ENCODE measurements at regions not wholly inside any gene's neighbourhood (a gene's known extent, or its start where the extent isn't known, plus 50 kb on each side); places are given as distances from the start of the nearest gene placed in this dataset.
A peak's percentile ranks its signal among the peaks of the same experiment; 100 is the strongest.

DNA sequence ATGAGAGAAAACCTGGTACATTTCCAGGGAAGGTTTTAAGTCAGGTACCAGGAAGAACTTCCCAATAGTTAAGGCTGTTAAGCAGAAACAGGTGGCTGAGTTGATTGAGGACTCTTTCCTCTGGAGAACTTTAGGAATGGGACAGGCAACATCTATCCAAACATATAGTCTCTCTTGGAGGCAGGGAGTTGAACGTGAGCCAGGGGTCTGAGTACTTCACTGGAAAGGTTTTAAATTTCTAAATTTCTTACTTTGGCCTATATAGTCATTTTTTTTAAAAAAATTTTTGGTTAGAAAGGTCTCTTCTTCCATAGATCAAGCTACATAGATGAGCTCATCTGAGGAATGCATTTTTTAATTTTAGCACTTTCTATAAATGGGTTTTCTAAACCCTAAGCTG lies 261.4 kb upstream of the TCF4 start:
- TF ChIP-seq ZNF565 (CRISPR knock-in tag; conservative IDR thresholded peaks at IDR 0.05; ENCODE audit: low read depth): no peak
- TF ChIP-seq SNAI2 (CRISPR knock-in tag; IDR thresholded peaks at IDR 0.05): no peak
- TF ChIP-seq TOX (CRISPR knock-in tag; IDR thresholded peaks at IDR 0.05; ENCODE audit: borderline replicate concordance): no peak
- TF ChIP-seq, protein P1, sequence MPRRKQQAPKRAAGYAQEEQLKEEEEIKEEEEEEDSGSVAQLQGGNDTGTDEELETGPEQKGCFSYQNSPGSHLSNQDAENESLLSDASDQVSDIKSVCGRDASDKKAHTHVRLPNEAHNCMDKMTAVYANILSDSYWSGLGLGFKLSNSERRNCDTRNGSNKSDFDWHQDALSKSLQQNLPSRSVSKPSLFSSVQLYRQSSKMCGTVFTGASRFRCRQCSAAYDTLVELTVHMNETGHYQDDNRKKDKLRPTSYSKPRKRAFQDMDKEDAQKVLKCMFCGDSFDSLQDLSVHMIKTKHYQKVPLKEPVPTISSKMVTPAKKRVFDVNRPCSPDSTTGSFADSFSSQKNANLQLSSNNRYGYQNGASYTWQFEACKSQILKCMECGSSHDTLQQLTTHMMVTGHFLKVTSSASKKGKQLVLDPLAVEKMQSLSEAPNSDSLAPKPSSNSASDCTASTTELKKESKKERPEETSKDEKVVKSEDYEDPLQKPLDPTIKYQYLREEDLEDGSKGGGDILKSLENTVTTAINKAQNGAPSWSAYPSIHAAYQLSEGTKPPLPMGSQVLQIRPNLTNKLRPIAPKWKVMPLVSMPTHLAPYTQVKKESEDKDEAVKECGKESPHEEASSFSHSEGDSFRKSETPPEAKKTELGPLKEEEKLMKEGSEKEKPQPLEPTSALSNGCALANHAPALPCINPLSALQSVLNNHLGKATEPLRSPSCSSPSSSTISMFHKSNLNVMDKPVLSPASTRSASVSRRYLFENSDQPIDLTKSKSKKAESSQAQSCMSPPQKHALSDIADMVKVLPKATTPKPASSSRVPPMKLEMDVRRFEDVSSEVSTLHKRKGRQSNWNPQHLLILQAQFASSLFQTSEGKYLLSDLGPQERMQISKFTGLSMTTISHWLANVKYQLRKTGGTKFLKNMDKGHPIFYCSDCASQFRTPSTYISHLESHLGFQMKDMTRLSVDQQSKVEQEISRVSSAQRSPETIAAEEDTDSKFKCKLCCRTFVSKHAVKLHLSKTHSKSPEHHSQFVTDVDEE (CRISPR knock-in tag; IDR thresholded peaks at IDR 0.05): no peak
- no peak for TF ChIP-seq BACH2 (CRISPR knock-in tag; IDR thresholded peaks at IDR 0.05; ENCODE audit: borderline replicate concordance)
- no peak for TF ChIP-seq ZNF70 (CRISPR knock-in tag; IDR thresholded peaks at IDR 0.05)
- no peak for ATAC-seq

DNA sequence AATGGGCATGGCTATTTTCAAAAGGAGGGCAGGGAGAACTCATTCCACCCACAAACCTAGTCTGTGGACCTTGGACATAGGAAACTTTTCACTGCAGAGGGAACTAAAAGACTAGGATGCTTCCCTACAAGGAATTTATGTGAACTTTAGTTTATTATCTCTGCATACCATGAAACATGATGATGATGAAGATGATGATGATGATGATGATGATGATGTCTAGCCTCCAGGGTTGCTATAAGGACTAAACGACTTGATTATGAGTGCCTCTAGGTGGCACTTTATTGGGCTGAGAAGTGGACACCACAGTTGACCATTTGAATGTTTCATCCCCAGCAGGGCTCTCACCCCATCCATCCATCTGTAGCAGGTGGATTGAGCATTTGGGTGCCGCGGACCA lies 260.0 kb upstream of the TCF4 start:
- no peak for ATAC-seq
- TF ChIP-seq TOX (CRISPR knock-in tag; IDR thresholded peaks at IDR 0.05; ENCODE audit: borderline replicate concordance) (no peak), CSDC2 (CRISPR knock-in tag; IDR thresholded peaks at IDR 0.05) (no peak), GLIS3 (CRISPR knock-in tag; IDR thresholded peaks at IDR 0.05) (no peak), ESRRG (CRISPR knock-in tag; IDR thresholded peaks at IDR 0.05) (no peak), OSR1 (CRISPR knock-in tag; IDR thresholded peaks at IDR 0.05) (no peak), RARB (CRISPR knock-in tag; IDR thresholded peaks at IDR 0.05) (no peak), ZNF70 (CRISPR knock-in tag; IDR thresholded peaks at IDR 0.05) (no peak), ZFP30 (CRISPR knock-in tag; IDR thresholded peaks at IDR 0.05) (no peak), BACH2 (CRISPR knock-in tag; IDR thresholded peaks at IDR 0.05; ENCODE audit: borderline replicate concordance) (no peak), PPARA (CRISPR knock-in tag; IDR thresholded peaks at IDR 0.05; ENCODE audit: borderline replicate concordance) (no peak), ISL1 (CRISPR knock-in tag; IDR thresholded peaks at IDR 0.05) (no peak), ZC3H10 (CRISPR knock-in tag; IDR thresholded peaks at IDR 0.05) (no peak), ARNTL (CRISPR knock-in tag; IDR thresholded peaks at IDR 0.05; ENCODE audit: borderline replicate concordance, low read depth) (no peak), SNAI2 (CRISPR knock-in tag; IDR thresholded peaks at IDR 0.05) (no peak), ZFP3 (CRISPR knock-in tag; IDR thresholded peaks at IDR 0.05) (no peak)
- TF ChIP-seq, protein P2, sequence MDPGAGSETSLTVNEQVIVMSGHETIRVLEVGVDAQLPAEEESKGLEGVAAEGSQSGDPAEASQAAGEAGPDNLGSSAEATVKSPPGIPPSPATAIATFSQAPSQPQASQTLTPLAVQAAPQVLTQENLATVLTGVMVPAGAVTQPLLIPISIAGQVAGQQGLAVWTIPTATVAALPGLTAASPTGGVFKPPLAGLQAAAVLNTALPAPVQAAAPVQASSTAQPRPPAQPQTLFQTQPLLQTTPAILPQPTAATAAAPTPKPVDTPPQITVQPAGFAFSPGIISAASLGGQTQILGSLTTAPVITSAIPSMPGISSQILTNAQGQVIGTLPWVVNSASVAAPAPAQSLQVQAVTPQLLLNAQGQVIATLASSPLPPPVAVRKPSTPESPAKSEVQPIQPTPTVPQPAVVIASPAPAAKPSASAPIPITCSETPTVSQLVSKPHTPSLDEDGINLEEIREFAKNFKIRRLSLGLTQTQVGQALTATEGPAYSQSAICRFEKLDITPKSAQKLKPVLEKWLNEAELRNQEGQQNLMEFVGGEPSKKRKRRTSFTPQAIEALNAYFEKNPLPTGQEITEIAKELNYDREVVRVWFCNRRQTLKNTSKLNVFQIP (CRISPR knock-in tag; IDR thresholded peaks at IDR 0.05; ENCODE audit: borderline replicate concordance, low read depth): no peak
- TF ChIP-seq, protein P3, sequence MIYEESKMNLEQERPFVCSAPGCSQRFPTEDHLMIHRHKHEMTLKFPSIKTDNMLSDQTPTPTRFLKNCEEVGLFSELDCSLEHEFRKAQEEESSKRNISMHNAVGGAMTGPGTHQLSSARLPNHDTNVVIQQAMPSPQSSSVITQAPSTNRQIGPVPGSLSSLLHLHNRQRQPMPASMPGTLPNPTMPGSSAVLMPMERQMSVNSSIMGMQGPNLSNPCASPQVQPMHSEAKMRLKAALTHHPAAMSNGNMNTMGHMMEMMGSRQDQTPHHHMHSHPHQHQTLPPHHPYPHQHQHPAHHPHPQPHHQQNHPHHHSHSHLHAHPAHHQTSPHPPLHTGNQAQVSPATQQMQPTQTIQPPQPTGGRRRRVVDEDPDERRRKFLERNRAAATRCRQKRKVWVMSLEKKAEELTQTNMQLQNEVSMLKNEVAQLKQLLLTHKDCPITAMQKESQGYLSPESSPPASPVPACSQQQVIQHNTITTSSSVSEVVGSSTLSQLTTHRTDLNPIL (CRISPR knock-in tag; IDR thresholded peaks at IDR 0.05; ENCODE audit: low read depth): no peak

DNA sequence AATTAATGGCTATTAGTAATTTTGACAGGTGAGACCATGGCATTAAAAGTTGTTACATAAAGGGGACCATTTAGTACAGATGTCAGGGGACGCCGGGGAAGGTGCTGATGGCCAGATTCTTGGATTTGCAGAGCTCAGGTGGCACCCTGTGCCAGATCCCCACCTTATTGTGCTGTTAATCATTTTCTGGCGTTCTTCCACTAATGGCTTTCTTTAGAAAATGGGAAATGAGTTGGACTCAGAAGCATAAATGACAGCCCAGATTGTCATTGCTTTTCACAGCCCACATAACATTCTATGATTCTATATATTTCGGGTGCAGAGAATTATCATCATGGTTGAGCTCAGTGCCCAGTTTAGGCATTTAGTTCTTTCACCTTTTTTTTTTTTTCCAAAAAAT lies 257.2 kb upstream of the TCF4 start:
- TF ChIP-seq ESRRG (CRISPR knock-in tag; IDR thresholded peaks at IDR 0.05) (no peak), BACH2 (CRISPR knock-in tag; IDR thresholded peaks at IDR 0.05; ENCODE audit: borderline replicate concordance) (no peak)
- TF ChIP-seq, protein P3 (CRISPR knock-in tag; IDR thresholded peaks at IDR 0.05; ENCODE audit: low read depth): no peak
- no peak for ATAC-seq

DNA sequence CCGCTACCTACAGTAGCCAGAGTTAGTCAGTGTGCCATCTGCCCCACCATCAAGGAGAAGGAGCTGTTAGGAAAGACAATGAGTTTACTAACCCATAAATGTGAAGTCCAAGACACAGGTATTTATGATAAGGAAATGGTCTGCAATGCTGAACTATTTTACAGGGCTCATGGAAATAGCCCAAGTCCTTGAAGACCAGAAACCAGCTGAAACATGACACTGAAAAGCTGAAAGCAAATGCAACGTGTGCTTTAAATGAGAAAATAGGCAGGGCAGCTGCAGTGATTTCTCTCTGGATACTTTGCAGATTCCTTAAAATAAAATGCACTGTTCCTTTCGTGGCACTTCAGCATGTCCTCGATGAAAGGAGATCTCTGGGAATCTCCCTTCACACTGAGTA lies 256.4 kb upstream of the TCF4 start:
- peak; percentile 66 for ATAC-seq
- TF ChIP-seq ZFP30 (CRISPR knock-in tag; IDR thresholded peaks at IDR 0.05): no peak
- TF ChIP-seq, protein P2 (CRISPR knock-in tag; IDR thresholded peaks at IDR 0.05; ENCODE audit: borderline replicate concordance, low read depth): no peak
- no peak for TF ChIP-seq ZFP3 (CRISPR knock-in tag; IDR thresholded peaks at IDR 0.05)
- TF ChIP-seq PPARA (CRISPR knock-in tag; IDR thresholded peaks at IDR 0.05; ENCODE audit: borderline replicate concordance): no peak
- TF ChIP-seq ZNF565 (CRISPR knock-in tag; conservative IDR thresholded peaks at IDR 0.05; ENCODE audit: low read depth): no peak
- TF ChIP-seq ARNTL (CRISPR knock-in tag; IDR thresholded peaks at IDR 0.05; ENCODE audit: borderline replicate concordance, low read depth): no peak
- no peak for TF ChIP-seq TCF4 (CRISPR knock-in tag; IDR thresholded peaks at IDR 0.05; ENCODE audit: borderline replicate concordance)
- TF ChIP-seq, protein P3 (CRISPR knock-in tag; IDR thresholded peaks at IDR 0.05; ENCODE audit: low read depth): no peak
- TF ChIP-seq ISL1 (CRISPR knock-in tag; IDR thresholded peaks at IDR 0.05): no peak
- TF ChIP-seq TOX (CRISPR knock-in tag; IDR thresholded peaks at IDR 0.05; ENCODE audit: borderline replicate concordance): no peak
- no peak for TF ChIP-seq CSDC2 (CRISPR knock-in tag; IDR thresholded peaks at IDR 0.05)
- TF ChIP-seq OSR1 (CRISPR knock-in tag; IDR thresholded peaks at IDR 0.05): no peak
- TF ChIP-seq ESRRG (CRISPR knock-in tag; IDR thresholded peaks at IDR 0.05): no peak
- TF ChIP-seq, protein P1 (CRISPR knock-in tag; IDR thresholded peaks at IDR 0.05): no peak
- TF ChIP-seq GLIS3 (CRISPR knock-in tag; IDR thresholded peaks at IDR 0.05): no peak

Data from SK-N-SH treated with all-trans-retinoic acid at 6 μM for 48 hours (cell line).